ENCODE measurements at regions not wholly inside any gene's neighbourhood (a gene's known extent, or its start where the extent isn't known, plus 50 kb on each side); places are given as distances from the start of the nearest gene placed in this dataset.
A peak's percentile ranks its signal among the peaks of the same experiment; 100 is the strongest.

- no peak for FAIRE-seq
- H3K9me3 ChIP-seq = no peaks in the 10 kb centered on the region
Measured at GRCh38 chr2:121044412-121044811, 240.6 kb downstream of the TFCP2L1 start.

GRCh38 chr2:121045245-121045644, 239.8 kb downstream of the TFCP2L1 start:
- no peaks in the 10 kb centered on the region for H3K9me3 ChIP-seq
- no peak for TF ChIP-seq CHD2 (IDR thresholded peaks at IDR 0.05; ENCODE audit: low read length, partially characterized antibody)
- TF ChIP-seq TP53 (CRISPR knock-in tag; IDR thresholded peaks at IDR 0.05) = no peak
- TF ChIP-seq ZC3H11A (IDR thresholded peaks at IDR 0.05) = no peak
- no peak for TF ChIP-seq PHF8 (IDR thresholded peaks at IDR 0.05; ENCODE audit: borderline replicate concordance, low read depth)
- no peak for TF ChIP-seq POLR2AphosphoS2 (conservative IDR thresholded peaks at IDR 0.05; ENCODE audit: low read length)
- ChIA-PET POLR2A (no interaction called here), CTCF (interaction anchor here (0.5 to 3.7 kb wide), 2 partner anchors 10 to 26 kb away, joined by 3 to 18 read pairs; no protein-coding TSS in a partner anchor)
- H3K4me2 ChIP-seq = no peak overlapping the region
- H3K4me1 ChIP-seq = no peaks in the 10 kb centered on the region
- H3K27ac ChIP-seq = no peak overlapping the region
- FAIRE-seq (no peak), ATAC-seq (no peak), DNase-seq (ENCODE audit: low read depth in 1 of 2, low spot score in 1 of 2) (no peak)
- WGBS (ENCODE audit: missing lambda C conversion rate) = 83% methylated on average over 9 of the region's 11 CpGs
- H3K4me3 ChIP-seq = no peak overlapping the region

More at GRCh38 chr2:121044412-121044811, 240.6 kb downstream of the TFCP2L1 start:
- whole genome bisulfite sequencing (ENCODE audit: missing lambda C conversion rate) = 53% methylated on average over 7 of the region's 7 CpGs
- Histone ChIP-seq H3K4me3 (no peak overlapping the region), H3K27ac (no peak overlapping the region), H3K4me2 (no peak overlapping the region), H3K4me1 (no peaks in the 10 kb centered on the region)
- ChIA-PET POLR2A (no interaction called here), CTCF (interaction anchor here (1.1 to 3.7 kb wide), 3 partner anchors 27 to 349 kb away, joined by 3 to 18 read pairs (median 7); no protein-coding TSS in a partner anchor)
- TF ChIP-seq FOSL2 (IDR thresholded peaks at IDR 0.05) (no peak), FOSL2 (CRISPR knock-in tag; IDR thresholded peaks at IDR 0.05) (no peak), SMC3 (IDR thresholded peaks at IDR 0.05) (peak; percentile 24; the same call in 1 of the 3 replicates), RAD21 (conservative IDR thresholded peaks at IDR 0.05 in 1 of 2, IDR thresholded peaks at IDR 0.05 in 1 of 2) (peak in 1 of 2 experiments; percentile 14; a peak in 2 of 5 replicates), RNF2 (IDR thresholded peaks at IDR 0.05; ENCODE audit: borderline replicate concordance, low read depth) (no peak), NFE2L2 (conservative IDR thresholded peaks at IDR 0.05; ENCODE audit: low read length) (no peak)
- DNase-seq (ENCODE audit: low read depth in 1 of 2, low spot score in 1 of 2) (peak in 1 of 2 experiments; percentile 25), ATAC-seq (peak; percentile 36 to 74; a peak in 3 of 6 replicates)

- Histone ChIP-seq H3K9me3 (no peaks in the 10 kb centered on the region), H3K4me1 (no peaks in the 10 kb centered on the region), H3K4me2 (no peak overlapping the region), H3K27ac (no peak overlapping the region), H3K4me3 (no peak overlapping the region)
- POLR2A ChIA-PET = no interaction called here
- FAIRE-seq (no peak), ATAC-seq (no peak), DNase-seq (ENCODE audit: low read depth in 1 of 2, low spot score in 1 of 2) (no peak)
- WGBS (ENCODE audit: missing lambda C conversion rate) = 51% methylated on average over 4 of the region's 4 CpGs
- CTCF ChIA-PET = interaction anchor here (1.3 to 3.7 kb wide), 3 partner anchors 9 to 351 kb away, joined by 3 to 18 read pairs (median 5); no protein-coding TSS in a partner anchor
- no peak for TF ChIP-seq ZC3H11A (IDR thresholded peaks at IDR 0.05)
- TF ChIP-seq BHLHE40 (IDR thresholded peaks at IDR 0.05; ENCODE audit: low read depth, low read length) = no peak
- TF ChIP-seq CEBPB (IDR thresholded peaks at IDR 0.05) = no peak
- TF ChIP-seq RAD21 (conservative IDR thresholded peaks at IDR 0.05 in 1 of 2, IDR thresholded peaks at IDR 0.05 in 1 of 2) = no peak
- no peak for TF ChIP-seq PHF8 (IDR thresholded peaks at IDR 0.05; ENCODE audit: borderline replicate concordance, low read depth)
- no peak for TF ChIP-seq EP300 (IDR thresholded peaks at IDR 0.05)
- no peak for TF ChIP-seq HEYL (CRISPR knock-in tag; IDR thresholded peaks at IDR 0.05)
- TF ChIP-seq NFE2L2 (conservative IDR thresholded peaks at IDR 0.05; ENCODE audit: low read length) = no peak
- no peak for TF ChIP-seq FOSL2 (IDR thresholded peaks at IDR 0.05)
- no peak for TF ChIP-seq FOSL2 (CRISPR knock-in tag; IDR thresholded peaks at IDR 0.05)
- TF ChIP-seq E2F6 (IDR thresholded peaks at IDR 0.05; ENCODE audit: borderline replicate concordance, low read depth) = no peak
- no peak for TF ChIP-seq MYC (IDR thresholded peaks at IDR 0.05; ENCODE audit: borderline replicate concordance, low read length)
- no peak for TF ChIP-seq CBX2 (IDR thresholded peaks at IDR 0.05; ENCODE audit: borderline replicate concordance, low read depth)
- TF ChIP-seq JUN (IDR thresholded peaks at IDR 0.05) = no peak
- TF ChIP-seq NPAS2 (CRISPR knock-in tag; IDR thresholded peaks at IDR 0.05; ENCODE audit: borderline replicate concordance) = no peak
- no peak for TF ChIP-seq EHF (CRISPR knock-in tag; IDR thresholded peaks at IDR 0.05)
- no peak for TF ChIP-seq ELK1 (IDR thresholded peaks at IDR 0.05; ENCODE audit: low read depth, low read length)
- TF ChIP-seq MAX (IDR thresholded peaks at IDR 0.05) = no peak
- no peak for TF ChIP-seq ESRRA (IDR thresholded peaks at IDR 0.05; ENCODE audit: borderline replicate concordance, low read length)
- no peak for TF ChIP-seq CTCF (IDR thresholded peaks at IDR 0.05)
Measured at GRCh38 chr2:121046335-121046734, 238.7 kb downstream of the TFCP2L1 start.
